HuH-7 (cell line): ENCODE measurements at regions not wholly inside any gene's neighbourhood (a gene's known extent, or its start where the extent isn't known, plus 50 kb on each side); places are given as distances from the start of the nearest gene placed in this dataset.
A peak's percentile ranks its signal among the peaks of the same experiment; 100 is the strongest.

ENCODE experiments used
- DNase-seq: peaks from one replicate; pipeline ENCODE4 v3.0.0; 2011; ENCODE audit warnings: low spot score

DNA sequence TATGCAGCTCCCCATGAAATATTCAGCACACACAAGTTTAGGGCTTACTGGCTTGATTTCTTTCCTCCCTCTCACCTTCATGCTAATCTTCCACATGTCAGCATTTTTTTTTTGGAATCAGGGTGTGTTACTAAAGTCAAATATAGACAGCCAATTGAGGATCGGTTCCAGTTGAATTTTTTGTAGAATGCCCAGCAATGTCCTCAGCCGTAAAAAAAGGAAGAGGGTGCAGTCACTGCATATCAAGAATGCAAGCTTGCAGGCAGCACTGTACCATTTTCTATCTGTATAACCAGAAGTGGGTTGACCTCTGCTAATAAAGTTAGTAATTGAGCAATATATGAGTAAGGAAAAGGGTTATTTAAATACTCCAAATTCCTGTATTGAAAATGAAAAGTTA is 51.4 kb upstream of the CHMP2B start:
- no peak for DNase-seq

DNA sequence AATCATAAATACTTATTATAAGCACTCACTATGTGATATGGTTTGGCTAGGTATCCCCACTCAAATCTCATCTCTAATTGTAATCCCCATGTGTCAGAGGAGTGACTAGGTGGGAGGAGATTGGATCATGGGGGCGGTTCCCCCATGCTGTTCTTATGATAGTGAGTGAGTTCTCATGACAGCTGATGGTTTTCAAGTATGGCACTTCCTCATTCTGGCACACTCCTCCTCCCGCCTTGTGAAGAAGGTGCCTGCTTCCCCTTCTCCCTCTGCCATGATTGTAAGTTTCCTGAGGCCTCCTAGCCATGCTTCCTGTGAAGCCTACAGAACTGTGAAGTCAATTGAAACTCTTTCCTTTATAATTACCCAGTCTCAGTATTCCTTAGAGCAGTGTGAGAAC is 53.3 kb upstream of the CHMP2B start:
- DNase-seq, result no peak

DNA sequence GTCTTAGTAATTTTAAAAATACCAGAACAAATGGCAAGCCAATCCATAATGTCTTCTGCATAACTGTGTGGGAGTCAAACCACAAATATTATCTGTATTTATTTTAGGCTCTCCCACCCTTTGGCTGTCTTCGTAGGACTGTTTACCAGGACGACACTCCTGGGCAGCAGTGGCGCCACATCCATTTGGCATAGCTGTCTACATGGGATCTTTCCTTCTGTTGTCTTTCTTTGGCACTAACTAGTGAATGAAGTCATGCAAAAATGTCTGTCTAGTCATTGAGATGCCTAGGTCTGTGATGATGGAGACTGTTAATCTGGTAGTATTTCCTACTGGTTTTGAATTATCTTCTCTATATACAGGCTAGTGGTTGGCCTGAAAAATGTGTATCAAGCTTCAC is 54.0 kb upstream of the CHMP2B start:
- no peak for DNase-seq

DNA sequence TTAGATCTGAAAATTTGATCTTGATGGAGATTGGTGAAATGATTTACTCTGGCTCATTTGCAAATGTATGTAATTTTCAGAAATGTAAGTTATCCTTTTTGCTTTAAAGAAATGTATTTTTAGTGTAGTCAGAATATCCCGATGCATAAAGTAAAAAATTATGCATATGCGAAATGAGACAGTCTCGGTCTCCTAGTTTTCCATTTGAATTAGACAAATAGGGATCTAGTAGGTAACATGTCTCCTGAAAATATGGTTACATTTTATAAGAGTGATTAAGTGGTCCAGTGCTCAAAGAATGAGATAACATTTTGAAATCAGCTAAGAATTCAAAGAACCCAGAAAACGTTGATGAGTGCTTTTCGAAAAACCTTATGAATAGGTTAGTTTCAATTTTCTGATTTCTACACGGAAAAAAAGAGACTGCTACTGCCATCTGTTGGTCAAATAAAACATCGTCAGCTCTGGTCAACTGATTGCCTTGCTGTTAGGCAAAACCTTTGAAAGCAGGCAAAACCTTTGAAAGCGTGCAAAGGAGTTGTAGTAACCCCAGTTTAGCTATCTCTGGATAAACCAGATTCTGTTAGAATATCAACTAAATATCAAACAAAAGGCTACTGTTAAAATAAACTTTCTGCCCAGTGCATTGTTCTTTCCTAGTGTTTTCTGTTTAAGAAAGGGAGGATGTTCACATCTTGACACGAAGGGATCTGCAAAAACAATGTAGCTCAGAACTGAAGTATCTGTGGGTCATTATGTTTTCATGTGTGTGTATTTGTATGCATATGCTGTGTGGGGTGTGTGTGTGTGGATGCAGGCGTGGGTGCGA is 59.3 kb upstream of the CHMP2B start:
- no peak for DNase-seq

DNA sequence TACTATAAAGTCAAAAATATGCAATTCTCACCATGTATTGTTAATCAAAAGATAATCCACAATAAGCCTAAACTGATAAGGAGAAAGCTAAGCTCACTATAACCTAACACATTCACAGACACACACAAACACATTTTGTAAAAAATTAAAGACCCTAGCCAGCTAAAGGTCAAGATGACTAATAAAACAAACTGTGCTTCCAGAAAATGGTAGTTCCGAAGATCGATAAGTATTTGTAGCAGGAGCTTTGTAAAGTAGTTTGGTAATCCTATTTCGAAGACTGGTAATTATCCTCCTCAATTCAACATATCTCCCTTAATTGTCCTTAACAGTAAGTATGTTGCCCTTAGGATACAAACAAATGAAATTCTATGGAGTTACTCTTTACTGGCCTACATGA is 62.9 kb upstream of the CHMP2B start:
- DNase-seq, result no peak

DNA sequence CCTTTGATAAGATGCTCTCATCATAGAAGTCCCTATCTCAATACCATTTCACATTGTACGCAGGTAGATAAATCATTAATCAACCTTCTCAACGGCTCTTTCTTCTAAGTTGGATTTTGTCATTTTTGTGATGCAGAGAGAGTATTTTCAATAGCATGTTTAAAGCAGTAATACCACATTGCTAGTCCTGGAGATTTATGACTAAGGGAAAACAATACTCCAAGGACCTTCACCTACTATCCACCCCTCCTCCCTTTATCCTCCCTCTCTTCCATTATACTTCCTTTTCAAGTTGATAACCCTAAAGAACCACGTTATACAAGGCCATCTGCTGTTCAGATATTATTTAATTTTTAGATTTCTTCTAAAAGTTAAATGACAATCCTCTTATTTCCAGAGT is 65.3 kb upstream of the CHMP2B start:
- no peak for DNase-seq

DNA sequence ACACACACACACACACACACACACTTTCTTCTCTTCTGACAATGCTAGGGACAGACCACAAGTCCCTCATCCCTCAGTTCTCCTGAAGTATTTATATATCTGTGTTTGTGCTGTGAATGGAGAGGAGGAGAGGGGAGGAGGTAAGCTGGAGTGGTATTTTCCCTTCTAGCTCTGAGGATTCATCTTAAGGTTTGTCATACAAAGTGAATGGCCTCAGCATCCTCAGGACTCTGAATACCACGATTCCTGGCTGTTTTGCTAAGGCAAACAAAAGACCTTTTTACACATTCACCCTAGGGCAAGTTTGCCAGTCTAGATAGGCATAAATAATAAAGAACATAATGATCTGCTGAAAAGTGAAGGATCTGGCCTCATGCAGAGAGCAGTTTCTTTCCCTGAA is 65.7 kb upstream of the CHMP2B start:
- no peak for DNase-seq

DNA sequence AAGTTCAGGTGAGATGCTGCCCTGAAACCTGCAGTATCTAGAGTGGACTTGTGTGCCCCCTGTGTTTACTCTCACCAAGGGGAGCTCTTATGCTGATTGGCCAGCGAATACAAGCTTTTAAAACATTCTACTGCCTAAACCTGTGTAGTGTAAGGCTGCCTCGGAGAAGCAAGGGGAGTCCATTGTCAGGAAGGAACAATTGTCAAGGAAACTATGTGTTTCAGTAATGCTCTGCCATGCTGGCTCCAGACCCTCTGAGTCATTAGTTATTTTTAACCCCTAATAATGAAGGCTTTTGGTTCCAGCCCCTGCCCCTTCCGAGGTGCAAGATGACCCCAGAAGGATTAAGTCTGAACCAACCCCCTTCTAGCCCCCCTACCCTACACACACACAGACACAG is 66.1 kb upstream of the CHMP2B start:
- DNase-seq, result no peak

DNA sequence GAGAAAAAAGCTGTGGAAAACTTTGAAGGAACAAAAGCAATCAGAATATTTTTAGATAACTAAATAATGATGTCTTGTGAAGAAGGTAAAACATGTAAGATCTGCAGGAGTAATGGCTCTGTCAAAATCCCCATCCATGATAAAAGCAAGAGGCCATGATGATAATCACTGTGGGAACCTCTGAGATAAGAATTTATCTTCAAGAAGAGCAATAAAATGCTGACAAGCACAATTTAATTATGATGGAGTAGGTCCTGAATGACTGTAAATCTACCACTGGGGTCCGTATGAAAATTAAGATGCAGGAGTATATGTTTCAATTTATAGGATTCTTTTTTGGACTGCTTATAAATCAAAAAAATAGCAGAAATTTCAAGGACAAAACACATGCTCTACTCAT is 68.3 kb upstream of the CHMP2B start:
- no peak for DNase-seq

DNA sequence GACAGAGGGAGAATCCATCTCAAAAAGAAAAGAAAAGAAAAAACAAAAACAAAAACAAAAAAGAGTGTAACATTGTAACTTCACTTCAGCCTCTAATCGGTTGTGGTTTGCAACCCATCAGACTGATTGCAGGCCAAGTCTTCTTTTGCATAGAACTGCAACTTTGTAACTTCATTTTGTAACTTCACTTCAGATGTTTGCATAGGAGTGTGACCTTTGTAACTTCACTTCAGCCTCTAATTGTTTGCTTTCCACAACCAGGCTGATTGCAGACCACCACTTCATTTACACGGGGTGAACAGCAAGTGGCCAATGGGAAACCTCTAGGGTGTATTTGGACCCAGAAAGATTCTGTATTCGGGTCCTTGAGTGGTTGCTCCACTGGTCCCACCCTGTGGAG is 79.1 kb upstream of the CHMP2B start:
- DNase-seq, result peak; percentile 5

DNA sequence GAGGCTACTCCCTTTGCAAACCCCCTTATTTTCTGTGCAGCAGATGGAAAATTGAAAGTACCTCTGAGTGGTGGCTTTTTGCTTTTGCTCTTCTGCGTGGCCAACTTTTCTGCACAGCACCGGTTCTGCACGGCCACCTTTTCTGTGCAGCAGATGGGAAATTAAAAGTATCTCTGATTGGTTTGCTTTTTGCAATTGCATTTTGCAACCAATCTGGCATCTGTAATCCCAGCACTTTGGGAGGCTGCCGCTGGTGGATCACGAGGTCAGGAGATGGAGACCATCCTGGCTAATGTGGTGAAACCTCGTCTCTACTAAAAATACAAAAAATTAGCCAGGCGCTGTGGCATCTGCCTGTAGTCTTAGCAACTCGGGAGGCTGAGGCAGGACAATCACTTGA is 79.5 kb upstream of the CHMP2B start:
- DNase-seq, result no peak

DNA sequence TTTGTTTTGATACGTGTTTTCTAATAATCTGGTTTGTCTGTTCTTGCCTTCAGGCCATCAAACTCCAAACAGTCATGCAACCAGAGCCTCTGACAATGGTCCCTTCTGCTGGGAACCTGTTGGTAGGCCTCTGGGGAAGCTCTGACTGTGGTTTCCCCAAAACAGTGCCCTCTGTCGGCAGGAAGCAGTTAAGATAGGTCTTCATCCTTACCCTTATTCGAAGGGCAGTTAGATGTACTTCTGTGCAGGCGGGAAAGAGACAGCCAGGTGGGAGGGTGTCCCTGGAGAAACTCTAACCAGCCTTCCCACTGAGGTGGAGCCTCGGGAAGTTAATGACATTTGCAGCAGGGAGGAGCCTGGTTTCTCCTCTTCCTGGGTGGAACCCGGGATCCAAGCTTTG is 81.6 kb upstream of the CHMP2B start:
- DNase-seq, result no peak

DNA sequence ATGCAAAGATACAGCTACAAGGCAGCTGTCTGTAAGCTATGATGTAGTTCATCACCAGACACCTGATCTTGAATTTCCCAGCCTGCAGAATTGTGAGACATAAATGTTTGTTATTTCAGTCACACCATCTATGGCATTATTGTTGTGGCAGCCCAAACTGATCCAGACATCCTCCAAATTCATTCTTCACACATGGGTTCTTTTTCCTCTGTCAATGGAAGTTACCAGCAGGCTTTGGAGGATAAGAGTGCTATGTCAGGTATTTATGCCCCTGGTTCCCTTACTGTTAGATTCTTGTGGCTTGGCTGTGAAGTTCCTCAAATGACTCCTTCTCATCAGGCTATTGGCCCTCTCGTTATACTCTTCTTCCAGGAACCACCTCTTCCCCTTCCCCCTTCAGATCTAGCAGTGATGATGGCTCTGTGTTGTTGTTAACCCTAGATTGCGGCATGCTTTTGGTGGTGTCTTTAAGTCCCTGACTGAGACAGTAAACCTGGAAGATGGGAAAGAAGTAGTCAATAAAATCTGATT is 91.0 kb upstream of the CHMP2B start:
- no peak for DNase-seq

DNA sequence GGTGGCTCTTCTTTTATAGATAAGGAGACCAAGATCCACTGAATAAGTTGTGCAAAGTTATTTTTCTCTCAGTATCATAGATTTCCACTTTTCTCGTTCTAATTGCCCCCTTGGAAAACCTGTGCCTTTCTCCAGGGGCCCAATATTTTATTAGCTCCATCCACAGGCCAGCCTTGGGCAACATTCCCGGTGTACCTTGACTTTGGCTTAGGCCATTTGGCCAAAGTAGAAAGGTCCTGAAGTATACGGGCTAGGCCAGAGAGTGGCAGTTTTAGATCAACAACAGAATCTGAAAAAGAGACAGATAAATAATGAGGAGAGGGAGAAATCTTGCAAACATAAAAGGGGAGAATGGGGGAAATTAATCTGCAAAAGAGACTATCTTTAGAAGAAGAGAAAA is 91.7 kb upstream of the CHMP2B start:
- no peak for DNase-seq

DNA sequence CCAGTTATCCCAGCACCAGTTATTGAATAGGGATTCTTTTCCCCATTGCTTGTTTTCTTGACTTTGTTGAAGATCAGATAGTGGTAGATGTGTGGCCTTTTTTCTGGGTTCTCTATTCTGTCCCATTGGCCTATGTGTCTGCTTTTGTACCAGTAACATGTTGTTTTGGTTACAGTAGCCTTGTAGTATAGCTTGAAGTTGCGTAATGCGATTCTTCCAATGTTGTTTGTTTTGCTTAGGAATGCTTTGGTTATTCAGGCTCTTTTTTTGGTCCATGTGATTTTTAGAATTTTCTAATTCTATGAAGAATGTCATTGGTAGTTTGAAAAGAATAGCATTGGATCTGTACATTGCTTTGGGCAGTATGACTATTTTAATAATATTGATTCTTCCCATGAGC is 94.3 kb upstream of the CHMP2B start:
- DNase-seq, result no peak

DNA sequence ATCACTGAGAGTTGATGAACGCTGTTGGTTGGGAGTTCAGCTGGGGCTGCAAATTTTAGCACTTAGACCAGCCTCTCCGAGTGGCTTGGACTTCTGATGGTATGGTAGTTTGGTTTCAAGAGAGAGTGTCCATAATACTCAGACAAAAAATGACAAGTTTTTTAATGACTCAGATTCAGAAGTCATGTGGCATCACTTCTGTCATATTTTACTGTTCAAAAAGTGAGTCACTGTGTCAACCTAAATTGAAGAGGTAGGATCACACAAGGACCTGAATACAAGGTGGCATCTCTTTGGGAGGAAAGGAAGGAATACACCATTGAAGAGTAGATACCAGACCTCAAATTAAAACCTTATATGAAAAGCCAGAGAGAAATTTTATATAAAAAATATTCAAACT is 99.1 kb upstream of the CHMP2B start:
- no peak for DNase-seq

DNA sequence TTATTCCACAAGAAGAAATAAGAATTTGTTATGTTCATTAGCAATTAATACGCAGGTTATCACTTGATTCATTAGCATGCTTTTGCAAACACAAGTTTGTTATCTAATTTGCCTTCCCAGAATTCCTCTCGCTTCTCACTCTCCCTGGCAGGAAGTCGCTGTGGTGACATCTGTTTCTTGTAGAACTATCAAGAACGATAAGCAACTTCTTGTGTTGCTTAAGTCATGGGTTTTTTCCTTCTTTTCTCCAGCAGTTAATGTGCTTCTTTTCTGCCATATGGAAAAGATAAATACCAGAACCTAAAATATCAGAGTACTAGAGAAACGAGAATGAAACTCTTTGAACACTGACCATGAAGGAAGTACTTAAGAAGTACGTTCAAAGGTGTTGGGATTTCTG is 99.8 kb upstream of the CHMP2B start:
- no peak for DNase-seq

DNA sequence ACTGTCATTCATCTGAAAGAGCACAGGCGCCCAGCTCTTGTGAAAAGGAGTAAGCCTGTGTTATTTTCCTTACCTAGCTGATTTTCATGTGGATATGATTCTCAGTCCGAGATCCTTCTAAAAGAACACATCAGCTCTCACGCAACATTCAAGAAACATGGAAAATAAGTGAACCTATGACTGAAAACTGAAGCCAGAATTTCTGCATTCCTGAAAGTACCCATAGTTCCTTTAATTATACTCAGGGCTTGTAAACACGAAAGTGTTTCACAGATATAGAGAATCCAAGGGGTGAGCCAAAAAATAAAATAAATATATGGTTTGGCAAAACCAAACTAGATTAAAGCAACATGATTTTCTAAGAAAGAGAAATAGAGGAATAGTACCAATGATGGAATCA is 100.8 kb upstream of the CHMP2B start:
- no peak for DNase-seq

DNA sequence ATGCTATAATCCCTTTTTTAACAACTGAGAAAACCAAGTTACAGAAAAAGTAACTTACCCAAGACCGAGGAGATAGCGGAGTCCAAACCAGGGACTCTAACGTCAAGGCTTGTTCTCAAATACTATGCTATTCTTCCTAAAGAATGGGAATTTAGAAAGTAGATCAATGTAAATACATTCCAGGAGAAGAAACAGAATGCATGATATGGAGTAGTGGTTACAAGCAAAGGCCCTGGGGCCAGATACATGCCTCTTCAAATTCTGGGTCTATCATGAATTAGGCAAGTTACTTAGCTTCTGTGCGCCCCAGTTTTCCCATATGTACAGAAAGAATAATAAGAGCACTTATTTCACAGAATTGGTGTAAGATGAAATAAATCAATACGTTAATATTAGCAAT is 102.0 kb upstream of the CHMP2B start:
- no peak for DNase-seq

DNA sequence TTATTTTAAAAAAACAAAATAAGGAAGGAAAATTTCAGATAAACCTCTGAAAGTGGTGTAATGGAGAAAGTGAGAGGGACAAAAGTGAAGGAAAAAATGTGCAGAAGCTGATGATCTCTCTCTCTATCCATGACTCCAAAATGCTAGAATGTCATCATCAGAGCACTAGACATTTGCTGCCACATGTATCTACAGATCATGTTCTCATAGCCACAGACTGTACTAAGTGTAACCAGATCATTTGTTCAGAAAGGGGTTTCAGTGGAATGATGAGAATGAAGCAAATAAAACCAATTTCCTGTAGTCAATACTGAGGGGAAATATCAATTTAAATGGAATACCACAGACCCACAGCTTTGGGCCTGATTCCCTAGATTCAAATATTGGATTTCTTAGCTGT is 104.3 kb upstream of the CHMP2B start:
- no peak for DNase-seq

DNA sequence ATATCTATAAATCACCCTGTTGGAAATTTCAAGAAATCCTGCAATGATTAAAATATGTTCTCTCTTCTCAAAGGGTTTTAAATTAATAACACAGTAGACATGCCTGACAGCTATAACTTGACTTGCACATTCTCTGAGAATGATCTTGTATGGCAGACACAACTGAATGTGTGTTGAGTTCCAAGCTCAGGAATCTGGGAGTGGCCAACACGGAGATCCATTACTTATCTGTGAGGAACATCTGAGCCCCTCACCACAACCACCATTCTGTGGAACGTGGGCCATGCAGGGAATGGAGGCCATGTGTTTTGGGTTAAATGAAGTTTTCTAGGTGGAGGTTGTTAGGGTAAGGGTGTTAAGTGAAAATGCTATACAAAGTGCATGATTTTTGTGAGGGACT is 105.3 kb upstream of the CHMP2B start:
- no peak for DNase-seq

DNA sequence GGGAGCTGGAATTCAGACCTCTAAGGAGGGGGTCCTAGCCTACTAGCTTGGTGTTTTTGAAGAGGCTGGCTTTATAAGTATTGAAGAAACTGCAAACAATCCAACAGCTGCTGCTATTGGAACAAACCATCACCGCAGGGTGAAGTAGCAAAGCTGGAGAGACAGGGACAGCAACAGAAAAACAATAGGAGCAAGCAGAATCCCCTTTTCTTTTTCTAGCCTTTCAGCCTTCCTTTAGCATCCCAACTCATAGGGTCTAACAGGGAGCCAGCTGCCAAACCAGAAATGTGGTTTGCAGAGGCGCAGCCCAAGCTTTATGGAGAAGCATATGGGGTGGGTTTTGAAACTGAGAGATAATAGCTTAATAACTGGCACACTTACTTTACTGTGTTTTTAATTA is 106.2 kb upstream of the CHMP2B start:
- DNase-seq, result no peak

DNA sequence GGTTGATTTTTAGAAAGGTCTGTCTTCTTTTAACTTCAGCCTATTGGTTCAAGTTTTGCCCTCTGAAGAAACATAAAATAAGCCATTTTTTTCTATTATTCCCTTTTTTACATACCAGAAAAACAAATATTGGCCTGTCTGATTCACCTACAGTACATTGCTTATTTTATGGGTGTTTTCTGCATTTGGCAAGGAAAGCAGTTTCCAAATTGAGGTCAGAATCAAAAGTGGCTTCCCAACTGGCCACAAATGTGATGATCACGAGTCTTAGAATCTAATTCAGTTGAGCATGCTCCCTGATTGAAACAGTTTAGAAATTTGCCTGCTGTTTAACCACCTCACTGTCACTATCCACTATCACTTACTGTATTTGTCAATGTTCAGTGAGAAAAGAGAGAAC is 106.9 kb upstream of the CHMP2B start:
- no peak for DNase-seq

DNA sequence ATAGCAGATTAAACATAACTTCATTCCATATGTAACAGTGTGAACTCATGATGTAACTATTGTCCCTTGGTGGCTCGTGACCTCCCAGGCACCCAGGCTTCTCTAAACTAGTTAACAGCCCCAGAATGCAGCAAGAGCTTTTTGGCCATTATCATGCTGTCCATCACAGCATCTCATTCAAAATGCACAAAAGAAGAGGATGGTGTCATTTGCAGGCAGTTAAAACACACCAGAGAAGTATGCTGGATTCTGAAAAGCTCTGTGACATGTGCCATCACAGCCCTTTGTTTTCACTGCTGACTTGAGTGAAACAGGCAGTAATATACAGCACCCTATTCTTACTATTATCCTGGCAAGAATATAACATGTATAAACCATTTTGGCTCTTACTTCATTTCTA is 117.6 kb upstream of the CHMP2B start:
- DNase-seq, result no peak
